Neural cell (in vitro differentiated cells): ENCODE measurements at regions not wholly inside any gene's neighbourhood (a gene's known extent, or its start where the extent isn't known, plus 50 kb on each side); places are given as distances from the start of the nearest gene placed in this dataset.

ENCODE experiments used
- CTCF ChIP-seq: fragments of 450-650 bp; IDR thresholded peaks from 2 replicates; pipeline ENCODE4 v1.5.1; 2014; ENCODE audit warnings: antibody characterized with exemption, mild to moderate bottlenecking, moderate library complexity; ENCODE audit not compliant: poor library complexity, severe bottlenecking
- EP300 ChIP-seq: fragments of 450-650 bp; conservative IDR thresholded peaks from 2 replicates; pipeline ENCODE4 v1.6.1; 2014; ENCODE audit warnings: antibody characterized with exemption, mild to moderate bottlenecking, moderate library complexity; ENCODE audit not compliant: poor library complexity, severe bottlenecking
- EZH2 ChIP-seq: fragments of 200-600, 300-800 bp; shearing (Covaris generic), sonication (generic); IDR thresholded peaks from 2 replicates; pipeline ENCODE4 v1.6.1; 2014; ENCODE audit warnings: antibody characterized with exemption, low read length, borderline replicate concordance, mild to moderate bottlenecking; ENCODE audit not compliant: insufficient read depth, poor library complexity, severe bottlenecking
- POLR2AphosphoS5 ChIP-seq: IDR thresholded peaks from 2 replicates; pipeline ENCODE4 v1.6.1; 2012
- REST ChIP-seq: IDR thresholded peaks from 2 replicates; pipeline ENCODE4 v1.6.1; 2012; ENCODE audit warnings: borderline replicate concordance

- no peak for TF ChIP-seq CTCF
- TF ChIP-seq POLR2AphosphoS5, result no peak
- no peak for TF ChIP-seq EP300
- no peak for TF ChIP-seq EZH2
- TF ChIP-seq REST, result no peak
Observed at GRCh38 chr10:14381475-14381874, 50.8 kb upstream of the FRMD4A start.
